NCI-H146 (cell line): ENCODE measurements at regions not wholly inside any gene's neighbourhood (a gene's known extent, or its start where the extent isn't known, plus 50 kb on each side); places are given as distances from the start of the nearest gene placed in this dataset.

Source experiments
- DNase-seq: peaks from one replicate; lab custom pipeline; 2025; lab: John Stamatoyannopoulos, UW

GRCh38 chr1:239600588-239600987 is 214.2 kb downstream of the CHRM3 start:
- DNase-seq, result no peak

DNA sequence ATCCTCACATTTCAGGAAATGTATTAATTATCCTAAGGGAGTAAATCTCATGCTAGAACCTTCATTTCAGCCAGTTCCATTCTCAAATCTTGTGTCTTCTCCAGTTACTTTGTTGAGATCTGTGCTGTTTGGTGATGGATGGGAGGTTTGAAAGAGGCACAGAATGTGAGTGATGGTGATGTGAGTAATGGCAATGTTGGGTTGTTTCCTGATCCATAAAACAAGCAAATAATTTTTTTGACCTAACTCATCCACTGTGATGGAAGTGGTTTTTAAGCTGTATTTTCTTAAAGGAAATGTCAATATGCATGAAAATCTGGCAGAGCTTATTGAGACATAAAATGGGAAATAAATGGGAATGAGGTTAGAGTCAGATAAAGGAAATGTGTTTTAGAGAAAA is 214.7 kb downstream of the CHRM3 start:
- DNase-seq, result no peak

DNA sequence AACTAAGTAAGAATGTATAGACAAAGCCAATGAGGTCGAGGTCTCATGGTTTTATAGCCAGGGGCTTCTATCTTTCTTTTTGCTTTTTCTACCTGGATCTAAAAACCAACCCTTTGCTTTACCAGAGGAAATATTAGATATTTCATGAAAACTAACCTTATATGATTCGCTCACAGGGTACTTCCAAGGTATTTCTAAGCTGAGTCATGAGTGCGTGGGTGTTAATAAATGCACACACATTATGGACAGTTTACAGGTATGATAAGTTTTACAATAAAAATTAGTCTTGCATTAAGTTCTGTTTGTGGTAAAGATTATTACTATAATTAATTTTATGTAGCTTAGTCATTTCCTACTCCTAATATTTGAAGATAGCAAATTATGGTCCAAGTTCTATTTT is 217.2 kb downstream of the CHRM3 start:
- DNase-seq, result no peak

GRCh38 chr1:239606850-239607400 is 220.6 kb downstream of the CHRM3 start:
- no peak for DNase-seq

GRCh38 chr1:239608469-239608868 is 222.1 kb downstream of the CHRM3 start:
- no peak for DNase-seq

- no peak for DNase-seq
Measured at GRCh38 chr1:239612379-239612778, 226.0 kb downstream of the CHRM3 start.

GRCh38 chr1:239616673-239617072 is 230.3 kb downstream of the CHRM3 start:
- no peak for DNase-seq

DNA sequence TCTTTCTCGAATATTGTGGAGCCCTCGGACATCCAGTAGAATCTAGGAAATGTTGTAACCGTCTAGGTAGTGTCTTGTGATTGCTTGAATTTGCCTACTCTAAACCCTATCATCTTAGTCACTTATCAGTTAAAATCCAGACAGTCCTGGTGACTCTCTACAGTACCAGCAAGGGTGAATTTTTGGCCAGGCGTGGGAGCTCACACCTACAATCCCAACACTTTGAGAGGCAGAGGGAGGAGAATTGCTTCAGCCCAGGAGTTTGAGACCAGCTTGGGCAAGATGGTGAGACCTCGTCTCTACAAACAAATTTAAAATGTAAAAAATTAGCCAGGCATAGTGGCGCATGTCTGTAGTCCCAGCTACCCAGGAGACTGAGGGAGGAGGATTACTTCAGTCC is 230.9 kb downstream of the CHRM3 start:
- no peak for DNase-seq

- DNase-seq, result no peak
Measured at GRCh38 chr1:239617731-239618130, 231.4 kb downstream of the CHRM3 start.

DNA sequence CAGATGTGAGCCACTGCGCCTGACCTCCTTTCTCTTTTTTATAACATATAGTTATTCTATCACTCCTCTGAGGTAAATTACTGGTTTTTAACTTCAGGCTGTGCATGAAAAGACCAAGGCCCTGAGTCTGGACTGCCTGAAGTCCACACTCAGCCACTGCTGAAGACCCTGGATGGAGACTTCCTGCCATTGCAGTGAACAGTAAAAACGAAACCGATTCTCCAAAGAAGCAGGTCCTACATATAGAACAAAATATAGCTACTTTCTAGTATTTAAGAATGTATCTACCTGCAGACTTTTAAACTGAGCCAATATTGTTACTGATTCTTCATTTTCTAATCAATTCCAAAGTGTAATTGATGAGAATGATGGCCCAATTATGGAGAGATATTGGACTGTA is 232.8 kb downstream of the CHRM3 start:
- no peak for DNase-seq

DNA sequence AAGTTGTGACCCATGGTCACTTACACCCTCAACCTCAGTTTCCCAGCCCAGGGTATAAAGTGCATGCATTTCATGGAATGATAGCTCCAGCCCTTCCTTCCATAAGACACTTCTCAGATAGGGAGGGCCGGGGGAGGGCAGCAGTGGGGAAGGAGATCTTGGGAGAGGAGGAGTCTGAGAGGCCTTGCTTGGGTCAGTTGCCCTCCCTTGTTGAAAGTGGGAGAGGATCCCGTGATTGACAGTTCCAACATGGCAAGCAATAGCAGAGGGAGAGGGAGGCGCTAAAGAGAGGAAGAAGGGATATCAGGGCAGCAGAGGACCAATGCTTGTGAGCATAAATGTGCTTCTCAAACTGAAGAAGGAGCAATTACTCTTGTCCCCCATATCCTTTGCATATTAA is 244.4 kb downstream of the CHRM3 start:
- no peak for DNase-seq

GRCh38 chr1:239633432-239633831 is 247.1 kb downstream of the CHRM3 start:
- DNase-seq, result no peak

DNA sequence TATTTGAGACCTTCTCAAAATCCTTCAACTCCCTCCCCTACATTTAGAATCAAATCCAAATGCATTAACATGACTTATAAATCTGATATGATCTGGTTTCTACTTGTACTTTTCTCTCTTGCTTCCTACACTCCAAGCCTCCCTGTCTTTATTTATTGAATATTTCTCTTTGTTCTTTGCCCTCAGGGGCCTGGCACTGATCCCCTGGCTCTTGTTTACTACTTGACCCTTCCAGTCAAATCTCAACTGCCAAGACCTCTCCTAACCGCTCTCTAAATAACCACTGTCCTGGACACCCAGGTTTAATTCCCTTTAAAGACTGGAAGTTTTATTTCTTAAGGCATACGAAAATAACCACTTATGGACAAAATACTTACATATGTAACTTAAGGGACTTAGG is 248.9 kb downstream of the CHRM3 start:
- DNase-seq, result no peak

DNA sequence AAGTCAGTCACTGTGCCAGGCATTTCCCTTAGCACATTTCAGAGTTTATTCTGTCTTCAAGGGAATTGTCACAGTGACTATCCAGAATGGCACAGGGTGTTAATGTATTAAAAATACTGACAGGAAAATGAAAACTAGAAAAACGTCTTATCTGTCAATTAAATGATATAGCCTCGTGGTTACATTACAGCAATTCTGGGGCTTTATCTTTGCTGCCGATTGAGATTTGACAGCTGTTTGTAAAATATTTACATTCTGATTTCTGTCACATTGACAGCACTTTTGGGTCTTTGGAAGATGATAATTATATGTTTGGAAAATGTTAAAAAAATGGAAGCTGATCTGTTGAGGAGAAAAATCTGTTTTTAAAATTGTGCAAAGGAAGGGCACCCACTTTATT is 250.0 kb downstream of the CHRM3 start:
- no peak for DNase-seq

- no peak for DNase-seq
Measured at GRCh38 chr1:239644604-239645003, 258.2 kb downstream of the CHRM3 start.

- DNase-seq, result no peak
Measured at GRCh38 chr1:239647045-239647444, 260.7 kb downstream of the CHRM3 start.

DNA sequence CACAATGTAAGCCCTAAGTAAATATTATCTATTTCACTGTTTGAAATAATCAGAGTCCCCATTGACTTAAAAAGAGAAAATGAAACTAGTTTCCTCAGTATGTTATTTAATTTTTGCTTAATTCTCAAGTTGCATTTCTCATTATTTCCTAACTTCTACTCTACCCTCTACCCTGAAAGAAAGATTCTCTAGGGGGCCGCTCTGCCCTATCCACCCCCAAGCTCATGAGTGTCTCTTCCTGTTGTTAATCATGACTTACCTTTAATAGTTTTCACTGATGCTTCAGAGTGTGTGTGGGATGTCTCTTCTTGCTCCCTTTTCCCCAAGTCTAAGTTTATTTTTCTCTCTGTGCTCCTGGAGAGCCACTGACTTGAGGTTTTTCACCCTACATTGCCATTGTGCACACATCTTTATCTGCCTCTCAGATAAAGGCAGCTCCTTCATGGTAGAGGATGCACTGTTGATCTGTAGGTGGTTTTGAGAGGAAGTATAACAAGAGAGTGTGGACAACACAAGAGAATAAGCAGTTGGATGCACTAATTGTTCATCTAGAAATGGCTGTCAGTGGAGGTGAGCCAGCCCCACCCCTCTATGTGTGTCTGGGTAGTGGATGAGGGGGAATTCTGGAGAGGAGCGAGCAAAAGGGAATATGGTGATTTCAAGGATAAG is 261.7 kb downstream of the CHRM3 start:
- no peak for DNase-seq

DNA sequence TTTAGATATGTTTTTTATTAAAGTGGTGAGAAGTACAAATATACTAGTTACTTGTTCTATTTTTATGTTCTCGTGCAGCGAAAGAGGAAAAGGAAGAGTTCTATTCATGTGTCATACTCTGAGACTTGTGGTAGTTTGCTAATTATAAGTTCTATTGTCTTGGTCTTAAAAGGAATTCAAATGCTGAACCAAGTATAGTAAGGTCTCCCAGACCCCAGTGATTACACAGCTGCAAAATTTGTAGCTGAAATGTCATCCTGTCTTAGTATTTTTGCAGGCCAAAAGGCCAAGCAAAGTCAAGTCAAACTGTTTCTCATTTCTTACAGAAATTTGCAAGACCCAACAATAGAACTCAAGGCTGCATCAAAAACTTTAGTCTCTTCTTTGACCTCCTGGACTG is 268.7 kb downstream of the CHRM3 start:
- no peak for DNase-seq

- DNase-seq, result no peak
Measured at GRCh38 chr1:239657291-239657690, 270.9 kb downstream of the CHRM3 start.

- DNase-seq, result no peak
Measured at GRCh38 chr1:239662950-239663349, 276.6 kb downstream of the CHRM3 start.

- no peak for DNase-seq
Measured at GRCh38 chr1:239672256-239672655, 285.9 kb downstream of the CHRM3 start.

DNA sequence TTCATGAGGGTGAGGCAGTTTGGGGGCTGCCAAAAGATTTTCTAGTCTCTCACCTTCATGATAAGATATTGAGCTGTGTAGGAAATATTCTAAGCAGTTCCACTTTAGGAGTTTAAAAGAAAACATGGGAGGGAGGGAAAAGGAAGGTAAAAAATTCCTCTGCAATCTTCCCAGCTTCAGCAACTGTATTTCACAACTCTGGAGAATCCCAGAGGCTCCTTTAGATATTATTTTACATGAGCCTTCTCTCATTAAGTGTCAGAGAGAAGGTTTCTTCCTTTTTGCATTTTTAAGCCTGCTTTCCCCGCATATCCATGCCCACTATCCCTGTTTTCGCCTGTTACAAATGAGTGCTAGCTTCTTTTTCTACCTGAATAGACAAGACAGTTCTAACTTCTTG is 289.4 kb downstream of the CHRM3 start:
- no peak for DNase-seq

GRCh38 chr1:239676522-239677273 is 290.3 kb downstream of the CHRM3 start:
- DNase-seq, result no peak

- no peak for DNase-seq
Measured at GRCh38 chr1:239677362-239677761, 291.0 kb downstream of the CHRM3 start.
